HCEC 1CT (cell line): ENCODE measurements at regions not wholly inside any gene's neighbourhood (a gene's known extent, or its start where the extent isn't known, plus 50 kb on each side); places are given as distances from the start of the nearest gene placed in this dataset.

ENCODE experiments used
- DNase-seq: peaks from one replicate; pipeline ENCODE4 v3.0.0-alpha.2; 2017

GRCh38 chr6:2502096-2502997 lies 248.4 kb downstream of the MYLK4 start:
- no peak for DNase-seq

GRCh38 chr6:2497922-2498623 lies 252.6 kb downstream of the MYLK4 start:
- no peak for DNase-seq

GRCh38 chr6:2496291-2496690 lies 250.9 kb upstream of the GMDS start:
- no peak for DNase-seq

GRCh38 chr6:2492686-2493523 lies 247.5 kb upstream of the GMDS start:
- DNase-seq, result no peak

GRCh38 chr6:2491137-2491536 lies 245.7 kb upstream of the GMDS start:
- no peak for DNase-seq

- no peak for DNase-seq
Observed at GRCh38 chr6:2488578-2488977, 243.2 kb upstream of the GMDS start.

- DNase-seq, result no peak
Observed at GRCh38 chr6:2485116-2485515, 239.7 kb upstream of the GMDS start.

GRCh38 chr6:2482773-2483172 lies 237.4 kb upstream of the GMDS start:
- DNase-seq, result no peak

- DNase-seq, result no peak
Observed at GRCh38 chr6:2481307-2481706, 235.9 kb upstream of the GMDS start.

GRCh38 chr6:2480267-2480966 lies 235.0 kb upstream of the GMDS start:
- DNase-seq, result no peak

GRCh38 chr6:2478200-2478599 lies 232.8 kb upstream of the GMDS start:
- DNase-seq, result no peak

- DNase-seq, result no peak
Observed at GRCh38 chr6:2477666-2478065, 232.3 kb upstream of the GMDS start.

- no peak for DNase-seq
Observed at GRCh38 chr6:2477250-2477649, 231.8 kb upstream of the GMDS start.

- no peak for DNase-seq
Observed at GRCh38 chr6:2476376-2476775, 231.0 kb upstream of the GMDS start.

GRCh38 chr6:2471472-2471871 lies 226.1 kb upstream of the GMDS start:
- no peak for DNase-seq

- no peak for DNase-seq
Observed at GRCh38 chr6:2469428-2469827, 224.0 kb upstream of the GMDS start.

- DNase-seq, result no peak
Observed at GRCh38 chr6:2468601-2468955, 223.2 kb upstream of the GMDS start.

GRCh38 chr6:2467929-2468600 lies 222.7 kb upstream of the GMDS start:
- DNase-seq, result no peak

GRCh38 chr6:2465336-2465735 lies 219.9 kb upstream of the GMDS start:
- DNase-seq, result no peak

GRCh38 chr6:2464641-2465040 lies 219.2 kb upstream of the GMDS start:
- DNase-seq, result no peak

GRCh38 chr6:2462831-2463230 lies 217.4 kb upstream of the GMDS start:
- no peak for DNase-seq

- no peak for DNase-seq
Observed at GRCh38 chr6:2460216-2460745, 214.9 kb upstream of the GMDS start.
